NCI-H1694 (cell line): ENCODE measurements at regions not wholly inside any gene's neighbourhood (a gene's known extent, or its start where the extent isn't known, plus 50 kb on each side); places are given as distances from the start of the nearest gene placed in this dataset.
"Not testable (repeated sequence)": the region's sequence is repeated elsewhere in the genome, so short reads cannot be mapped to it uniquely, and the experiment has no call there.

Experiments used
- DNase-seq: peaks from one replicate; lab custom pipeline; 2025; lab: John Stamatoyannopoulos, UW

DNA sequence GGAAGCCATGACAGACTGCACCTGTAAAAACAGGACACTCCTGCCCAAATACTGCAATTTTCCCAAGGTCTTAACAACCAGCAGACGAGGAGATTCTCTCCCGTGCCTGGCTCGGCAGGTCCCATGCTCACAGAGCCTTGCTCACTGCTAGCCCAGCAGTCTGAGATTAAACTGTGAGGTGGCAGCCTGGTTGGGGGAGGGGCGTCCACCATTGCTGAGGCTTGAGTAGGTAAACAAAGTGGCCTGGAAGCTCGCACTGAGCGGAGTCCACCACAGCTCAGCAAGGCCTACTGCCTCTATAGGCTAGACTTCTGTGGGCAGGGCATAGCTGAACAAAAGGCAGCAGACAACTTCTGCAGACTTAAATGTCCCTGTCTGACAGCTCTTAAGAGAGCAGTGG, 80.3 kb downstream of the ANXA5 start:
- DNase-seq, result not testable (repeated sequence)

DNA sequence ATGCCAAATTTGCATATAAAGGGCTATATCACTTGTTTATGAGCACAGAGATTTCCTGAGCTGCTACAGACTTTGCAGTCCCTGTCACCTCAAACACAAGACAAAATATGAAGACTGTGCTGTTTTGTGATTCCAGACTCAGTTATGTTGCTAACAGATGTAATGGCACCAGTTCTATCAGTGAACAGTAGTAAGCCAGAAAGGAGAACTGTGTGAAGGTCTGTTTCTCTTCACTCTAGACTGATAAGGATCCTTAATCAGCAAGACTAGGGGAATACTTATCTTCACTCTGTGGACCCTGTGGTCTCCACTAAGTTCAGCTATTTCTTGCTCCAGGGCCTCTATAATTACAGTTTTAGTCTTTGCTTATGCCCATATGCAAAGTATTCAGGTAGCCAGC, 82.7 kb downstream of the ANXA5 start:
- DNase-seq, result no peak

DNA sequence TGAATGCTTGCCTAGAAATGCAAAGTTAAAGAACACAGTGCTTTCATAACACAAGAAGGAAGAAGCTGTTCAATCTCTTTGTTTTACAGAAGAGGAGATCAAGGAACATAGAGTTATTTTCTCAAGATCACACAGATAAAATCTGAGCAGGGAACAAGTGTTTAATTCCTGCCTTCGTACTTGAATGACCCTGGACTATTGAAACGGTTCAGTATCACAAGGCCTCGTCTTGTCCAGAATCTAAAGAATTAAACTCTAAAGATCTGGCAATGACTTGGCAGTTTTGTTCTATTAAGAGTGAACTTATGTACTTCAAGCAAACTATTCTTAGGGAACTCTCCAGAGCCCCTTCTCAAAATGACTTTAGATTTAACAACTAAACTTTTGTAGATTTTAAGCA, 97.7 kb downstream of the ANXA5 start:
- DNase-seq, result no peak

DNA sequence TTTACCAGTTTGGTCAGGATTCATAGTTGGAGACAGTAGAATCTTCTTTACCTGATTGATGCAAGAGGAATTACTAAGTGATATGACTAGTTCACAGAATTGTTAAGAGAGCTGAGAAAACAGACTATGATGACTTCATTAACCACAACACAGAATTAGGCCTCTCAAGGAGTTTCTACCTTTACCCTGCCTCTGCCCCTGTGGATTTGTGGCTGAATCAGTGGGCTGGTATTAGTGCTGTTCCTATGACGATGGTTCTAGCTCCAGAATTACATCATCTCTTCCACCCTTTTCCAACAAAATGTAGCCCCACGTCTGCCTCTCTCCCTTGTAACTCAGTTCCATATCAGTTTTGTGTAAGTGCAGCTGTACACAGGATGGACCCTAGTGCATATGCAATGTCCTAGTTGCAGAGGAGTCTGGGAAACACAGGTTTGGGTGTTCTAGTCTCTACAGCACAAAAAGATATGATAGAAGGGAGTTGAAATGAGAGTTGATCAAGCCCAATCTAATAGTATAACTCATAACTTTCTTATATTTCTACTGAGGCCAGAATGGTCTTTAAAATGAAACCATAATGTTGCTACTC, 99.3 kb downstream of the ANXA5 start:
- no peak for DNase-seq

DNA sequence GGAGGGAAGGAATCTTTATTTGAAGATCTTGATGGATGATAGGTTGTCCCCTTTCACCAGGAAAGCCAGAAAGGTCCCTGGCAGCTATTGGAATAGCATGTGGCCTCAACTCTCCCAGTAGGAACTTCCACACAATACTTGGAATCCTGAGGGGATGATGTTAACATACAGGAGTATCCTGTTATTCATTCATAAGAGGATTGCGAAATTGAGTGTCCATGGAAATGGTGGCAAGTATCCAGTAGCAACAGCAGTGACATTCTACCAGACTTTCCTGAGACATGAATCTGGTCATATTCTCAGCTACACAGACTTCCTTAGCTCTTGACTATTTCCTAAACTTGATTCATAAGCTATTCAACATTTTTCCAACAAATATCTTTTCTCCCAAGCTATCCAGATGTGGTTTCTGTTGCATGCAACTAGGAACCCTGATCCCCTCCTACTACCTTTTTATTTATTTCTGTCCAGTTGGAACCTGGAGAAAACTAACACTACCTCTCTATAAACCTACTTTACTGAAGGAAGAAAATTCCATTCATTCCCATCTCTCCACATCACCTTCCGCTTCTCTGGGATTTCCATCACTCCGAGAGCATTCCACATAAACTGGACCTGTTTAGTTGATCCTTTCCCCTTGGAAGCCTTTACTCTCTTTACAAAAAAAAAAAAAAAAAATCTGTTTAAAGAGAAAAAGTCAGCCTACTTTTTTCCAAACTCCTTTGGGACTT, 101.8 kb downstream of the ANXA5 start:
- DNase-seq, result no peak

DNA sequence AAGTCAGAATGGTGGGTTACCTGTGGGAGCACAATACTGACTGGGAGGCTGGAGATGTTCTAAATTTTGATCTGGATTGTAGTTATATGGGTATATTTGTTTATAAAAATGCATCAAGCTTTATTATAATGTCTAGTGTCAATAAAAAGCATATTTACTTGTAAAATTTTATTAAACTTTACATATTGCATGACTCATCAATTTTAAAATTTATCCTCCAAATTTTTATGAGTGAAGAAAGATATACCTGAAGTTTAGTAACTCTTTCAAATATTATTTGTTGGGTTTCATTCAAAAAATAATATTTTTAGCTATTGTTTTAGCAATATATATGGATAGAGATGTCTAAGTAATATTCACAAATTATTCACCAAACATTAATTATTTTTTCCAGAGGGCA, 103.0 kb downstream of the ANXA5 start:
- no peak for DNase-seq

DNA sequence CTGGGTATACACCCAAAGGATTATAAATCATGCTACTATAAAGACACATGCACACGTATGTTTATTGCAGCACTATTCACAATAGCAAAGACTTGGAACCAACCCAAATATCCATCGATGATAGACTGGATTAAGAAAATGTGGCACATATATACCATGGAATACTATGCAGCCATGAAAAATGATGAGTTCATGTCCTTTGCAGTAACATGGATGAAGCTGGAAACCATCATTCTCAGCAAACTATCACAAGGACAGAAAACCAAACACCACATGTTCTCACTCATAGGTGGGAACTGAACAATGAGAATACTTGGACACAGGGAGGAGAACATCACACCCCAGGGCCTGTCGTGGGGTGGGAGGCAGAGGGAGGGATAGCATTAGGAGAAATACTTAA, 104.5 kb downstream of the ANXA5 start:
- not testable (repeated sequence) for DNase-seq

DNA sequence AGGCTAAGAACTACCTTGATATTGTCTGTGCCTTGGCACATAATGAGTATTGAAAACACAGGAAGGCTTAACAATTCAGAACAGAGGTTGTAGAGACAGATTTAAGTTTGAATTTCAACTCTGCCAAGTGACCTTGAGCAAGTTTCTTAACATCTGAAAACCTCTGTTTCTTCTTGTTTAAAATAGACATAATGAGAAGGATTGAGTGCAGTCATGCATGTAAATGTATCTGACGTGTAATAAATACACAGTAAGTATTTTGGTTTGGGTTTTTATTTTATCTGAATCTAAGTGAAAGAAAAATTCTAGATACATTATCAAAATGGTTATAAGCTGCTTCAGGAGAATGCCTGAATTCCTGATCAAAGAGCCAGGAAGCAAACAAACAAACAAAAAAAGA, 111.9 kb downstream of the ANXA5 start:
- DNase-seq, result no peak

DNA sequence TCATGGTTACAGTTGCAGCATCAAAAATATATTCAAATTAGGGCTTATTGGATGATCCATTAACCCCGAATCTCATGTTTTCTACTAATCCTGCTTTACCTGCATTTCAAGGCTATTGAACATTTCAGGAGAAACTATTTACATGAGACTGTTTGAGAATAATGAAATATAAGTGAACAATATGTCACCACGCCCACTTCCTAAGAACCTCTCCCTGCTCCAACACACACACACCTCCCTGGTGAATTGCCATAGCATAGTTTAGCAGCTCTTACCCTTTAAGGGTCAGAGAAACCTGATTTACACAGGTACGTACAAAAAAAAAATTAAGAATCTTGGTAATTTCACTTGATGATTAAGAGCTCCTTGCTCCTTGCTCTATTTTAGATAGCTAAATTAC, 113.4 kb downstream of the ANXA5 start:
- no peak for DNase-seq

DNA sequence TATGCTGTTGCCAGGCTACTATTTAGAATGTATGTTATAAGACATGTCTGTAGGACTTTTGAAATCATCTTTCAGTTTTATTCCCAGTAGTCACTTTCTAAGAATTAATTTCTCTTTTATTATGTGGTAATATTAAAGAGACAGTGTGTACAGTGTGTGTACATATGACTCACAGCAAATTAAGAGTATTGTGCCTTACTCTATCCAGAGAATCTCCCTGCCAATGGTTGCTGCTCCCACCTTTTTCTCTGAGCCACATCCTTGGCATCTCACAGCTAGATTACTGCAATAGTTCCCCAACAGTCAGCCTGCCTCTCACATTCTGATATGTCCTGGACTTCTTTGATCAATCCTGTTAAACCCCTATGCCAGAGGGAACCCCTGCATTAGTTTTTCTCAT, 114.5 kb downstream of the ANXA5 start:
- no peak for DNase-seq

DNA sequence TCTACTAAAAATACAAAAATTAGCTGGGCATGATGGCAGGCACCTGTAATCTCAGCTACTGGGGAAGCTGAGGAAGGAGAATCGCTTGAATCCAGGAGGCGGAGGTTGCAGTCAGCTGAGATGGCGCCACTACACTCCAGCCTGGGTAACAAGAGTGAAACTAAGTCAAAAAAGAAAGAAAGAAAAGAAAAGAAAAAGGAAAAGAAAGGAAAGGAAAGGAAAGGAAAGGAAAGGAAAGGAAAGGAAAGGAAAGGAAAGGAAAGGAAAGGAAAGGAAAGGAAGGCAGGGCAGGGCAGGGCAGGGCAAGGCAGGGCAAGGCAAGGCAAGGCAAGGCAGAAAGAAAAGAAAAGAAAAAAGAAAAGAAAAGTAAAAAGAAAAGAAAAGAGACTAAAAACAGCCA, 121.4 kb downstream of the ANXA5 start:
- DNase-seq, result not testable (repeated sequence)

DNA sequence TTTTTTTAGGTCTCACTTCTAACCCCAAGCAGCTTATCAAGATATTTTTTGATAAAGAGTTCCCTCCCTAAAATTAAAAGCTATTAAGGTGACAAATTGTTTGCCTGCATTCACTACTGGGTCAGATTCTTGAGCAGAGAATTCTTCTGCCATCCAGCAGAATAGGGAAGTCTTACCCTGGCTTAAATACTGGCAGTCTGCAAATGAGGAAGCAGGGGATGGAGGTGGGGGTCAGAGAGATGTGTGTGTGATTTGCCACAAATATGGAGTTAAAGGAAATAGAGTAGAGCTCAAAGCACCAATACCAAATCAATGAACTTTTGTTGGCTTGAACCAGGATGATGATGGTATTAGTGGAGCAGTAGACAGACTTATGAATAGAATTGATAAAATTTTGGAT, 122.2 kb downstream of the ANXA5 start:
- no peak for DNase-seq

DNA sequence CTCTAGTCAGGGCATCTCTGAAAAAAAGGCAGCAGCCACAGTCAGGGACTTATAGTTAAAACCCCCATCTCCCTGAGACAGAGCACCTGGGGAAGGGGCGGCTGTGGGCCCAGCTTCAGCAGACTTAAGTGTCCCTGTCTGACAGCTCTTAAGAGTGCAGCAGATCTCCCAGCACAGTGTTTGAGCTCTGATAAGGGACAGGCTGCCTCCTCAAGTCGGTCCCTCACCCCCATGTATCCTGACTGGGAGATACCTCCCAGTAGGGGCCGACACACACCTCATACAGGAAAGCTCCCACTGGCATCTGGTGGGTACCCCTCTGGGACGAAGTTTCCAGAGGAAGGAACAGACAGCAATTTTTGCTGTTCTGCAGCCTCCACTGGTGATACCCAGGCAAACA, 129.0 kb downstream of the ANXA5 start:
- no peak for DNase-seq

DNA sequence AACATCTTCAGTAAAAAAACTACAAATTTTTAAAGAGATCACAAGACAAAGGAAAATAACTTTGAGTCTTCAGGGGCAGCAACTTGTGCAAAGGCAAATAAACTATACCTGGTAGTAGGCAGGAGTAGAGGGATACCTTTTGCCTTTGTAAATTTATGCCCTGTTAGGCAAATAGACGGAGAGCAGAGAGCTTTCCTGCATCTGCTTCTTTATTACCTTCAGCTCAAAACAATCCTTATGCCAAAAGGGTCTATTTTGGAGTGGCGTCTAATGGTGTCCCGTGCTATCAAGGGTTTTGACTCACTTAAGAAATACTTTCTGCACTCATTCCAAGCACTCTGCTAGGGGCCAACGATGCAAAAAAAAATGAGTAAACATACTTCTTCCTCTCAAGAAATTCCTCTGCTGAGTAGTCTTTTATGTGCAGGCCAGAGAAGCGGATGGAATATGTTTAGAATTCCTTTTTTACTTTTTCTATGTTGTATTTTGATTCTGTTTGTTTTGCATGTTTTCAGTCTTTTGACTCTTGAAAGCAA, 131.9 kb downstream of the ANXA5 start:
- DNase-seq, result no peak

DNA sequence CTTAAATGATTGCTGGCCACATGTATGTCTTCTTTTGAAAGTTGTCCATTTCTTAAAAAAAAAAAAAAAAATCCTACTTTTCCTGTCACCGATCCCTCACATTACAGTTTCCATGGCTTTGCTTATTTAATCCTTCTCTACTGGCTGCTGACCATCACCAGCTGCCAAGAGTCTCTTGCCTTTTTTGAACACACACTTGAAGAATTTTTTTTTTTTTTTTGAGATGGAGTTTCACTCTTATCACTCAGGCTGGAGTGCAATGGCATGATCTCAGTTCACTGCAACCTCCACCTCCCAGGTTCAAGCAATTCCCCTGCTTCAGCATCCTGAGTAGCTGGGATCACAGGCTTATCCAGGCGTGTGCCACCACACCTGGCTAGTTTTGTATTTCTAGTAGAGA, 134.0 kb downstream of the ANXA5 start:
- no peak for DNase-seq

DNA sequence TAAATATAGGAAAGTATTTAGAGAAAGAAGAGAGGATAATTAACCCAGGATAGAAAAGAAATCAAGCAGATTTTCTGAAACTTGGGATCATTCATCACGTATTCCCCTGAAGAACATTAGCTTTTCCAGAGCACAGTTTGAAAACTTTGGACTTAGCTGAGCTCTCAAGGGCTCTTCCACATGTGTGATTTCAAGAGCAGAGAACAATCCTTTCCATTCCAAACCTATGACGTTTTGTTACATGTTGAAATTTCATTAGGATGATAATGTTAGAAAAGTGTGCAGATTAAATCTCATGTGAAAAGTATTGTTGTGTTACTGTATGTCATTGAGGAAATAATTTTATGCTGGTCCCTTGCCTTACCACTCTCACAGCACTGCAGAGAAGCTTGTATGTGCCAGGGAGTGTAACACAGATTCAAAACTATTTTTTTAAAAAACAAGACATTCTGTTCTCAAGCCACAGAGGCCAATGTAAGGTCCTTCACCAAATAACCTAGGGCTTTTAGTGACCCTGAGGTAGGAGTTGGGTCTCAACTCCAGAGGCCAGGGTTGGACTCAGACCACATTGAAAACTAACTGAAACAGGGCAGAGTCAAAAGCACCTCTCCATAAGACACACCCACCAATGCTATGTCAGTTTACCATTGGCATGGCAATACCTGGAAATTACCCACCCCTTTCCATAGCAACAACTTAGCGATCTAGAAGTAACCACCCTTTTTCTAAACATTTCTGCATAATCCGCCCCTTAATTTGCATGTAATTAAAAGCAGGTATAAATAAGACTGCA, 141.3 kb downstream of the ANXA5 start:
- no peak for DNase-seq

DNA sequence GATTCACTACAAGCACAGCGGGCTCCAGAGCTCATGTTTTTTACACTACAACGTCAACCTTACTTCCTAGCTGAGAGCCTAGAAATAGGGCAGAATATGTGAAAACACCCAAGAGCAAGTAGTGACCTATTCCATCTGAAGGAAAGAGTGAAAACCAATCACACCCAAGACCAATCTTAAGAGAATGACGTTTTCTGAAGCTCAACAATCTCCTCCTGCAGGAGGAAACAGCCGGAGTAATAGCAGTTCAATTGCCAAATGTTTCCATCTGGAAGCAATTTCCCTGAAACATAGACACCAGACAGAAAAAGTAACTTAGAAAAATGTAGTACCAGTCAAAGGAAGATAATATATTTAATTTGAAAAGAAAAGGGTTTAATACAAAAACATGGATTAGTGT, 142.4 kb downstream of the ANXA5 start:
- DNase-seq, result no peak

DNA sequence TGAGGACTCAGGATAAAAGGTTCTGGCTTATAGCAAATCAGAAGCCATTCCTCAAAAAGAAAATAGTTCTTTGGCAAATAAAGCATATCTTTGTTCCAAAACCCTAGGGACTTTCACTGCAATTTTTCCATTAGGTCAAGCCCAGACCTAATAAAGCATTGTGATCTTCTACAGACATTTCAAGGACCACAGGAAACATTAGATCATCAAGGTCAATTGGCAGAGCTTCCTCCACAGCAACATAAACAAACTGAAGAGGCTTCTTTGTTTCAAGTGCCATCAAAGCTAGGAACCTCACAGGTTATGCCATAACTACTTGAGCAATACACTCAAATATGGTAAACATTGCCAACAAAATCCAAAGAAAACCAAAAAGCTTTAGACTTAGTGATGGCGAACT, 144.9 kb downstream of the ANXA5 start:
- DNase-seq, result no peak

DNA sequence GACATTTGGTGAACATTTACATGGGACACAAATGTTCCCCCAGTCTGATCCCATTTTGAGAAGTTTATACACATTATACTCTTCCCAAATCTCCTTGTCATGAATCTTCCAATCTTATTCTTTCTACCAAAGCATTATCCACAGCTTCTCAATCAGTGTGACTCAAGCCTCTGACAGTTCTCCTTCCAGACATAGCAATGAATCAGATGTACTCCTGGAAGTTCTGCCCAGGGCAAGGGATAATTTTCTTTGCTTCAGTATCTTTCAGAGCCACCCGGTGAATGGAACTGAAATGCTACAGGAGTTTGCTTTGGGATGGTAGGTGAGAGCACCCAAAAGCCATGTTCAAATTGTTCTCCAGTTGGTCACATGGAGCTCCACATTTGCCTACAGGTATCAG, 145.5 kb downstream of the ANXA5 start:
- no peak for DNase-seq

DNA sequence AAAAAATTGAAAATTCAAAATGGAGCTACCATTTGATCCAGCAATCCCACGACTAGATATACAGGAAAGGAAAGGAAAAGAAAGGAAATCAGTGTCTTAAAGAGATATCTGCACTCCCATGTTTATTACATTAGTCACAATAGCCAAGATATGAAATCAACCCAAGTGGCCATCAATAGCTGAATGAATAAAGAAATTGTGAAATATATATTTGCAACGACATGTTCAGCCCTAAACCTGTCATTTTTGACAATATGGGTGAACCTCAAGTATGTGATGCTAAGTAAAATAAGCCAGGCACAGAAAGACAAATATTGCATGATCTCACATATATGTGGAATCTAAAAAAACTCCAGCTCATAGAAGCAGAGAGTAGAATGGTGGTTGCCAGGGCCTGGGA, 155.1 kb downstream of the ANXA5 start:
- DNase-seq, result no peak

DNA sequence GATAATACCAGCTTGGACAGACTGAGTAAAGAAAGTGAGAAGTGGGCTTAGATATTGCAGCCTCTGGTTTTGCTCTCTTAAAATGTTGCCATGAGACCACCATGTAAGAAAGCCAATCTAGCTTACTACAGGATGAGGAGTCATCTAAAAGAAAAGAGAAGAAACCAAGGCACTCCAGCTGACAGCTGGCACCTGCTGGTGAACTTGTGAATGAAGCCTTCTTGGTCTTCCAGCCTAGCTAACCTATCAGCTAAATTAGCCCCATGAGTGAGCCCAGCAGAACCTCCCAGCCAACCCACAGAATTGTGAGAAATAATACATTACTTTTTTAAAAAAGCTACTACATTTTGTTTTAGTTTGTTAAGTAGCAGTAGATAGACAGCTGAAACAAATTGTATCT, 154.5 kb upstream of the QRFPR start:
- DNase-seq, result no peak

DNA sequence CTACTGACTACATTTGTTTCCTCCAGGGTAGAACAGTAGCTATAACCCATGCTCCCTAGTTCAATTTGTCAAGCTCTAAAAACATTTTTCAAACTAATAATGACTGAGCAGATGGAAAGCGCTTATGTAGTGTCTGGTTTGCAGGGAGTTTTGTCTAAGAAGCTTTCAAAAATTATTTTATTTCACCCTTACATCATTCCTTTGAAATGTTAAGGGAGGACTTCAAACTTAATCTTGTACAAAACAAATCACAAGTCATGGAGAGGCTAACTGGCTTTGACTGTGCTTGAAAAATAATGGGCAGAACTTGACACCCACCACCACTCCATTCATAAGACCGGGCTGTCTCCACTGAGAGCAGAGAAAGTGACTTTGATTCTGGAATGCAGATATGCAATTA, 153.4 kb upstream of the QRFPR start:
- no peak for DNase-seq

DNA sequence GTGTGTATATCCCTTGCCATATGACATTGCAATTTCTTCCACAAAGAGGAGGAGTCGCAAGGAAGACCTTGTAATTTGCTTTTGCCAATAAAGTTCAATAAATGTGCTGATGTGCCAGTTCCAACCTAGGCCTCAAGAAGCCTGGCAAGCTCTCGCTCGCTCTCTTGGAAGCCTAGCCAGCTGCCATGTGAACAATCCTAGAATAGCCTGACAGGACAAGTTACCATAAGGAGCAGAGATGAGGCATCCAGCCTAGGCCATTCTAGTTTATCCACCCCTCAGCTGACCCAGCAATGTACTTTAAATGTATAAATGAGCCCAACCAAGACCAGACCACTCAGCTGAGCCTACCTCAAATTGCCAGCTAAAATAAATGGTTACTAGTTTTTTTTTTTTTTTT, 145.7 kb upstream of the QRFPR start:
- no peak for DNase-seq
